ENCODE measurements at regions not wholly inside any gene's neighbourhood (a gene's known extent, or its start where the extent isn't known, plus 50 kb on each side); places are given as distances from the start of the nearest gene placed in this dataset.

- intact Hi-C loops (cut with micrococcal nuclease) (no loop called here), in situ Hi-C loops (cut with MboI) (no loop called here)
- Histone ChIP-seq H3K27me3 (ENCODE audit: control insufficient read depth in 2 of 2, insufficient read depth in 2 of 2, low read length in 2 of 2) (peaks cover 2 to 35% of the 10 kb centered on the region in 2 experiments; a peak in 4 of 5 replicates), H3K79me2 (ENCODE audit: control insufficient read depth, insufficient read depth, low read length) (no peaks in the 10 kb centered on the region), H2AFZ (ENCODE audit: low read depth, low read length) (no peak overlapping the region), H3K9me1 (ENCODE audit: control insufficient read depth, insufficient read depth, low read length) (no peaks in the 10 kb centered on the region), H3K4me1 (replicated peaks in 1 of 2; ENCODE audit: control insufficient read depth in 2 of 2, insufficient read depth in 2 of 2, low read length in 2 of 2) (no peaks in the 10 kb centered on the region), H3K9me3 (replicated peaks; ENCODE audit: control insufficient read depth, insufficient read depth, low read depth, low read length) (no peaks in the 10 kb centered on the region), H3K27ac (ENCODE audit: extremely low read depth, low read depth, low read length) (no peak overlapping the region), H3K4me3 (no peak overlapping the region), H3K36me3 (ENCODE audit: control insufficient read depth, insufficient read depth, low read length) (no peaks in the 10 kb centered on the region), H4K20me1 (replicated peaks; ENCODE audit: control insufficient read depth, insufficient read depth, low read length) (no peaks in the 10 kb centered on the region; the same call in 1 of the 2 replicates), H3K4me2 (ENCODE audit: insufficient read depth, low read length) (no peak overlapping the region), H3K9ac (ENCODE audit: insufficient read depth in 1 of 2, low read depth in 2 of 2, low read length in 2 of 2) (no peak overlapping the region)
- no peak for FAIRE-seq
- no peak for DNase-seq (ENCODE audit: extremely low read depth in 1 of 4, low spot score in 3 of 4)
- ATAC-seq = no peak
- WGBS (ENCODE audit: insufficient coverage, low coverage, missing lambda C conversion rate) = 0% methylated on average over 12 of the region's 12 CpGs
- no peak for TF ChIP-seq FOXM1 (IDR thresholded peaks at IDR 0.05; ENCODE audit: low read depth)
- no peak for TF ChIP-seq FOXM1 (CRISPR knock-in tag; IDR thresholded peaks at IDR 0.05; ENCODE audit: low read depth)
- TF ChIP-seq, protein P1, sequence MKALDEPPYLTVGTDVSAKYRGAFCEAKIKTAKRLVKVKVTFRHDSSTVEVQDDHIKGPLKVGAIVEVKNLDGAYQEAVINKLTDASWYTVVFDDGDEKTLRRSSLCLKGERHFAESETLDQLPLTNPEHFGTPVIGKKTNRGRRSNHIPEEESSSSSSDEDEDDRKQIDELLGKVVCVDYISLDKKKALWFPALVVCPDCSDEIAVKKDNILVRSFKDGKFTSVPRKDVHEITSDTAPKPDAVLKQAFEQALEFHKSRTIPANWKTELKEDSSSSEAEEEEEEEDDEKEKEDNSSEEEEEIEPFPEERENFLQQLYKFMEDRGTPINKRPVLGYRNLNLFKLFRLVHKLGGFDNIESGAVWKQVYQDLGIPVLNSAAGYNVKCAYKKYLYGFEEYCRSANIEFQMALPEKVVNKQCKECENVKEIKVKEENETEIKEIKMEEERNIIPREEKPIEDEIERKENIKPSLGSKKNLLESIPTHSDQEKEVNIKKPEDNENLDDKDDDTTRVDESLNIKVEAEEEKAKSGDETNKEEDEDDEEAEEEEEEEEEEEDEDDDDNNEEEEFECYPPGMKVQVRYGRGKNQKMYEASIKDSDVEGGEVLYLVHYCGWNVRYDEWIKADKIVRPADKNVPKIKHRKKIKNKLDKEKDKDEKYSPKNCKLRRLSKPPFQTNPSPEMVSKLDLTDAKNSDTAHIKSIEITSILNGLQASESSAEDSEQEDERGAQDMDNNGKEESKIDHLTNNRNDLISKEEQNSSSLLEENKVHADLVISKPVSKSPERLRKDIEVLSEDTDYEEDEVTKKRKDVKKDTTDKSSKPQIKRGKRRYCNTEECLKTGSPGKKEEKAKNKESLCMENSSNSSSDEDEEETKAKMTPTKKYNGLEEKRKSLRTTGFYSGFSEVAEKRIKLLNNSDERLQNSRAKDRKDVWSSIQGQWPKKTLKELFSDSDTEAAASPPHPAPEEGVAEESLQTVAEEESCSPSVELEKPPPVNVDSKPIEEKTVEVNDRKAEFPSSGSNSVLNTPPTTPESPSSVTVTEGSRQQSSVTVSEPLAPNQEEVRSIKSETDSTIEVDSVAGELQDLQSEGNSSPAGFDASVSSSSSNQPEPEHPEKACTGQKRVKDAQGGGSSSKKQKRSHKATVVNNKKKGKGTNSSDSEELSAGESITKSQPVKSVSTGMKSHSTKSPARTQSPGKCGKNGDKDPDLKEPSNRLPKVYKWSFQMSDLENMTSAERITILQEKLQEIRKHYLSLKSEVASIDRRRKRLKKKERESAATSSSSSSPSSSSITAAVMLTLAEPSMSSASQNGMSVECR (CRISPR knock-in tag; IDR thresholded peaks at IDR 0.05) = no peak
- TF ChIP-seq FOXA1 (IDR thresholded peaks at IDR 0.05; ENCODE audit: borderline replicate concordance) = no peak
- ChIA-PET POLR2A (no interaction called here), CTCF (ENCODE audit: low intra/inter-chr PET ratio) (no interaction called here)
- no TSS peak for BruUV-seq (replicated peaks)
Observed at GRCh38 chr10:29877793-29878491, 181.4 kb downstream of the JCAD start.

Measured in K562 (cell line).